Bone marrow (tissue), 2 donors: ENCODE measurements at regions not wholly inside any gene's neighbourhood (a gene's known extent, or its start where the extent isn't known, plus 50 kb on each side); places are given as distances from the start of the nearest gene placed in this dataset.
"Not testable (repeated sequence)": the region's sequence is repeated elsewhere in the genome, so short reads cannot be mapped to it uniquely, and the experiment has no call there.

ENCODE experiments used
- DNase-seq, 2 donors: peaks; one replicate each; lab custom pipeline; 2025; lab: John Stamatoyannopoulos, UW

GRCh38 chrX:140342410-140342809, 162.5 kb downstream of the SOX3 start:
- no peak for DNase-seq

DNA sequence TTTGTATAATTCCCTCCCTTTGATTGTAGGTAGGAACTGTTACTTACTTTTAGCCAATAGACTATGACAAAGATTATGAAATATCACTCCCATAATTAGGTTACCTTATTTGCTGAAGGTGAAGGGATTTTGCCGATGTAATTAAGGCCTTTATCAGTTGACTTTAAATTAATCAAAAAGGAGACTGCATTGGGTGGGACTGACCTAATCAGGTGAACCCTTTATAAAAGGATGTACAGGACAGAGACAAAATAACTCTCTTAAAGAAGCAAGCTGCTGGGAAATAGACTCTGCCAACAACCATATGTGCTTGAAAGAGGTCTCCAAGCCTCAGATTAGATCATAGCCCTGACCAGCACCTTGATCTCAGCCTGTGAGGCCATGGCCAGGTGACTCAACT, 167.6 kb downstream of the SOX3 start:
- DNase-seq, result no peak

DNA sequence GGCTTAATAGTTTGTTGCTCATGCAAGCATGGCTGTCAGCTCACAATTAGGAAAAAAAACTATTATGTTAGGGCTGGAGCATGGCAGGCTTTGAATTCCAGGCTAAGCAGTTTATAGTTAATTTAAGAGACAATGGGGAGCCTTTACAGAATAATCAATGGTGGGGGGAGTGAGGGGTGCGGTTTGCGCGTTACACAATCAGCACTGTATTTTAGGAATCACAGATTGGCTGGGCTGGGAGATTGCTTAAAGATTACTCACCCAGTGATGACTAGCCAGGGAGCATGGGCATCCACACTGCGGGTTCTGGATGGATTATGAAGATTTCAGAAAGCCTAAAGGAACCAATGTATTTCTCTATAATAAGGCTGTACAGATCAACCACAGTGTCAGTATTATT, 186.6 kb downstream of the SOX3 start:
- no peak for DNase-seq

GRCh38 chrX:140317462-140317861, 187.4 kb downstream of the SOX3 start:
- no peak for DNase-seq

DNA sequence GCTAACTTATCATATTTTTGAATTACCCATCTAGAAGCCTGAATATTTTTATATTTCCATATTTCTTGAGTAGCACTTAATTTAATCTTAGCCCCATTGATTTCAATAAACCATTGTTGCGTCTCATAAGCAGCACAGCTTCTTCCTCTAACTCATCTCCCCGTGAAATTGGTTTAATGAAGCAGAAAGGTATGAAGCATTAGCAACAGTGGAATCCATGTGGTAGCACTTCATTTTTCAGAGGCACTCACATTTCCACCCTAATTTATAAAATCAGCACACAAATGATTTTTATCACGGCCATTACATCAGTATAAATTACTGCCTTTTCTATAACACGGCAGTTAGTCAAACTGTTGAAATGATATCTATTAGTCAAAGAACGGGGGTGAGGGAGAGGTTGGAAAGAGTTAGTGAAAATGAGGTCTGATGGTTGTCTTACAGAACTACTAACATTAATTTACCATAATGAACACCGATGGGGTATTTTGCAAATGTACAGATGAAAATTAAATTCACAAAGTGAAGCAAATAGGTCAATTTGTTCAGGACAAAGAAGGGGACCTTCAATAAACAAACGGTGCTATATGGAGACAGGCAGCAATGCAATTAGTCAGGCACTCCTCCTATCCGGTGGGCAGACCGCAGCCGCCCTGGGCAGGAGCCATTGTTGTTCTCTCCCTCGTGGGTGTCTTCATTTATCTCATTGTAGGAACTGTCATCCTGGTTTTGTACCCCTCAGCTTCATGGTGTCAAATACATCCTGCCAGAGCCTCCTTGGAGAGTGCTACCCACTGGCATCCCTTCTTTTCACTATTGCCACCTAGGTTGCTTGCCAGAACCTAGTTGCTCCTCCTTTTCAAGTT, 205.7 kb downstream of the SOX3 start:
- no peak for DNase-seq

DNA sequence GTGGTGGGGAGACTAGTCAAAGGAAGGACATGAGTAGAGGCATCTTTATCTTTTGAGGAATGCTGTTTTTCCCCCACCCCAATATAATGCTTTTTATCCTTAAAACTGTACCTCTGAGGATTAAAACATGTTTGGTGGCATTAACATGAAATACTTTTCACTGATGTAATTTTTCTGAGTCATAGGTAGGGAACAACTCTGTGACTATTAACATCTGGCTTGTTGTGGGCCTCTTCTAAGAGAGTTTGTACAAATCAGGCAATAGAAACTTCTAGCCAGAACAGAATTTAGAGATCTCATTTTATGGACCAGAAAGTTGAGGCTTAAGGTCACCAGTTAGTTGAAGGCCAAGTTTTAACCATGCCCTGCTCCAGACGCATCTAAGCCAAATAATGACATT, 207.6 kb downstream of the SOX3 start:
- no peak for DNase-seq

DNA sequence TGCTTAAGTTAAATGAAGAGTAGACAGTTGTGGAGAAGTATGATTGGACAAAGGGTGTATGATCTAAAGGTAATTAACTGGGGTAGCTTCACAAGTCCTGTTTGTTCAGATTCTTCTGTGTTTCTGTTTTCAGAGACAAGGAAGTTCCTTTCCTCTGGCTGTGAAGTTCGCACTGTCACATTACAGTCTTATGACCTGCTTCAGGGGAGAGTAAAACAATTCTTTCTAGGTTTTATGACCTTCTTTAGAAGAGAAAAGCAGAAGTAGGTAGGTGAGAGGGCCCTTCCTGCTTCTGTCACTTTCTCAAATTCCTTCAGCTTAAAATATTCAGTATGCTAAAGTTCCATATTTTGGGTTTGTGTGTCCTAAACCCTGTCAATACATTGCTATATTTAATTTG, 211.9 kb downstream of the SOX3 start:
- DNase-seq, result no peak

GRCh38 chrX:140292188-140292587, 212.7 kb downstream of the SOX3 start:
- DNase-seq, result no peak

GRCh38 chrX:140274811-140275525, 229.9 kb downstream of the SOX3 start:
- no peak for DNase-seq

- no peak for DNase-seq
Measured at GRCh38 chrX:140273921-140274320, 230.9 kb downstream of the SOX3 start.

- DNase-seq, result no peak
Measured at GRCh38 chrX:140250391-140250790, 254.5 kb downstream of the SOX3 start.

- DNase-seq, result no peak
Measured at GRCh38 chrX:140249088-140249487, 255.8 kb downstream of the SOX3 start.

DNA sequence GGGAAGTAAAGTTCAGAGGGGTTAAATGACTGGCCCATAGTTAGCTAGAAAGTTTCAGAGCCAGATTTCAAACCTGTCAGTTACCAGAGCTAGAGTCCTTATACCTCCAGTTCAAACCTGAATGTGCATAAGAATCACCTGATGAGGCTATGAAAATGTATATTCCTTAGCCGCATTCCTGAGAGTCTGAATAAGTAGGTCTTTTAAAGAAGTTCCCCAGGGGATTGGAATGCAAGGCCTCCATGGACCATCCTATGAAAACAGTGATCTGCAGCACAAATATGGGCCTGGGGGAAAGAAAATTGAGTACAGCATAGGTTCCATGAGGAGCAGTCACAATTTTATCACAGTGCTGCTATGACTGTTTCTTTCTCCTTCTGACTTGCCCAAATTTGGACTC, 263.9 kb upstream of the CXorf66 start:
- no peak for DNase-seq

DNA sequence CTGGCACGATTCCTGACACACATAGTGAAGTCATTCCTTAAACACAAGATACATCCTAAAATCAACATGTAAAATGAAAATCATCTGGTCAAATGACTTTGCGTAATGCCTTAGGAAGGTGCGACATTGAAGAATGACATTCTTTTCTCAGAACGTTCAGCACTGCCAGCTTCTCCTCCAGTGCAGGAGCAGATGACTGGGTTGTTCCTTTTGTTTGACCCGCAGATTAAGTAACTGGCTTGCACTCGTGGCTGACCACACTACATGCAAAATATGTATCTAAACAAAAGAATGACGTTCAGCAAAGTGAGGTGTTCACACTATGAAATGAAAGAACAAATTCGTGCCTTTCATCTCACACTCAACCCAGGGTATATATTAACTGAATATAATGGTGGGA, 260.7 kb upstream of the CXorf66 start:
- not testable (repeated sequence) for DNase-seq

GRCh38 chrX:140215894-140216293, 250.6 kb upstream of the CXorf66 start:
- not testable (repeated sequence) for DNase-seq

DNA sequence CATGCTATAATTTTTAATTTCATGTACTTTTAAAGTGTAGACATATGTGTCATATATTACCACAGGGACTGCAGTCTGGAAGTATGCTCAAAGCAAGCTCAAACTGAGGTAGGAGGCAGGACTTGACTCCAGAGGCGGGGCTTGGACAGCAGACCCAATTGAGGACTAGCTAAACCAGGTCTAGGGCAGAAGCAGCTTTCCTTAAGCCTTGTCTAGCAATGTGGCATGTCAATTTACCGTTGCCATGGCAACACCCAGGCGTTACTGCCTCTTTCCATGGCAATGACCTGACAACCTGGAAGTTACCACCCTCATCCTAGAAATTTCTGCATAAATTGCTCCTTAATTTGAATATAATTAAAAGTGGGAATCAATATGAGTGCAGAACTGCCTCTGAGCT, 249.2 kb upstream of the CXorf66 start:
- DNase-seq, result not testable (repeated sequence)

DNA sequence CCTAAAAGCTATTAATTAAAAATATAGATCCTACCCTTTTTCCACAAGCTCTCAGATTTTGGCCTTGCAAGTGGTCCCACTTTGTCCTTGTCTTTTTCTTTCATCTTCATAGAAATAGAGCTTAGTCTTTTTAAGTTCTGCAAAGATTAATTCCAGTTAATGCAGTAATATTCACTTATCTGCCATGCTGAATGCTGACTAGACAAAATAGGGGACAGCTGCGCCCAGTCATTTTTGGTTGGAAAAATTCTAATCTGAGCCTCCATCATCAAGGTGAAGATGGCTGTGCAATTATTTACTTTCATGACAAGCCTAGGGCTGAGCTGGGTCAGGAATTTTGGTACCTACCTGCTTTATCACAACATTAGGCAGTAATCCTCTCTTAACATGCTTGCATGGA, 241.3 kb upstream of the CXorf66 start:
- no peak for DNase-seq

DNA sequence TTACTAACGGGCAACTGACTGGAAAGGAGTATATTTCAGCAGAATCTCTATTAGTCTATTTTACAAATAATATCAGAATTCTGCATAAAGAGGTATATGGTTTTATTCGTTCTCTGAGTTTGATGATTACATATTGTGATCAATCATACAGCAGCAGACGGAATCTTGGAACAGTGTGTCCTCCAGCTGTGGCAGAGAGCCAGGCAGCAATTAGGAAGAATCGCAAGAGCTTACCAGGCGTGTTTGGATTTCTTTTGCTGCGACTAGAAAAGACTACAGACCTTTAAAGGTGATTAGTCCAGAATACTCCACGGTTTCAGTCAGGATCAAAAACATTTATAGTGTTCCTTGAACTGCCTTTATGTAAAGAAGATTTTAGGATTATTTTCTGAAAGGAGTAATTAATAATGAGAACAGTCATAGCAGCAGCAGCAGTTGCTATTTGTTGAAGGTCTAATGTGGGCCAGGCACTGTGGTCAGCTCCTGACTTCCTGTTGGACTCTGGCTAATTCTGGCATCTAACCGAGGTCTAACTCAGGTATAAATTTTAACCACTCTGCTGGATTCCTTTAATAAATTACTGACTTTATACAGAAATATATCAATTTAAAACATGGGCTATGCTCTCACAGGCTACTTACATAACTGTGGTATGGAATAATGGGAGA, 225.3 kb upstream of the CXorf66 start:
- DNase-seq, result no peak

DNA sequence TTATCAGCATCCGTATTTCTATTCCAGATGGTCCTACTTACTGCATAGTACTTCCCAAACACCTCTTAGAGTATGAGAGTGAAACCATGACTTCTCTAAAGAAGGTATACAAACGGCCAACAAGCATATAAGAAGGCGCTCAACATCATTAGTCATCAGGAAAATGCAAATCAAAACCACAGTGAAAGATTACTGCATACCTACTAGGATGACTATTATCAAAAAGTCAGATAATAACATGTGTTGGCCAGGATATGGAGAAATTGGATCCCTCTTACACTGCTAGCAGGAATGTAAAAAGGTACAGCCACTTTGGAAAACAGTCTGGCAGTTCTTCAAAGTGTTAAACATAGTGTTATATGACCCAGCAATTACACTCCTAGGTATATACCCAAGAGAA, 215.3 kb upstream of the CXorf66 start:
- no peak for DNase-seq

DNA sequence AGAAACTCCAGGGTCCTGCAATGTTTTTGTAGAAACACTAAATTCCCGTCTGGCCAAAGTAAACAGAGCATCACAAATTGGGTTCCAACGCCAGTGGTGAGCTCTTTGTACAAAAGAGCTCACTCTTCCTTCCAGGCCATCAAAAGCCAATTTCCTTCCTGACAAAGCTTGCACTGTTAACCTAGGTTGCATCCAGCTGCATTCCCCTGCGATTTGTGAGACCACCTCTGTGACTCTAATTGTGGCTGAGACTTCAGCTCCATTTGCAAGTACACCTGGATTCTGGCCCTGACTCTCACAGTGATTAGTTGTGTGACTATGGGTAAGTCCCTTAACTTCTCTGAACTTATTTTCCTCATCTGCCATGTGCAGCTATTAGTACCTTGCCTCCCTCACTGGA, 212.5 kb upstream of the CXorf66 start:
- DNase-seq, result no peak

DNA sequence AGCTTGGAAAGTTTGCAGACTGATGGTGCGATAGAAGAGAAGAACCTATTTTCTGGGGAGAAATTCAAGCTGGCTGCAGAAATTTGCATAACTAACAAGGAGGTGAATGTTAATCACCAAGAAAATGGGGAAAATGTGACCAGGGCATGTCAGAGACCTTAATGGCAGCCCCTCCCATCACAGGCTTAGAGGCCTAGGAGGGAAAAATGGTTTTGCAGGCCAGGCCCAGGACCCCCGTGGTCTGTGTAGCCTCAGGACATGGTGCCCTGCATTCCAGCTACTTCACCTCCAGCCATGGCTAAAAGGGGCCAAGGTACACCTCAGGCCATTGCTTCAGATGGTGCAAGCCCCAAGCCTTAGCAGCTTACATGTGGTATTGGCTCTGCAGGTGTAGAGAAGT, 207.1 kb upstream of the CXorf66 start:
- no peak for DNase-seq

DNA sequence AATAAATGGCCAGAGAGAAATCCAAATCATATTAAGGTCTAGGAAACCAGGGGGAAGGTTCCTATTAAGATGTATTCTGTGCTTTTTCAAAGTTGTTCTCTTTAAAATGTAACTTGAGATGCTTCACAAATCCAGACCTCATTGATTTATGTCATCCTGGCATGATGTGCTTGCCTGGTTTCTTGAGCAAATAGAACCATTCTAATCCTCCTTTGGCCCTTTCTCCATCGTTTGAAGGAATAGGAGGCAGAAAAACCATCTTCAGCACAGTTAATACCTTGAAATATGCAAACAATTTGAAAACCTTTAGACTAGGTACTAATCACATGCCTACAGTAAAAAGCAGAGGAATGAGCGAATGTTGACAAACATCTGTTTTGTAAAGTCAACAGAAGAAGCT, 202.2 kb upstream of the CXorf66 start:
- no peak for DNase-seq

- no peak for DNase-seq
Measured at GRCh38 chrX:140165849-140166248, 200.5 kb upstream of the CXorf66 start.
